Uterus (tissue), 3 donors: ENCODE measurements at regions not wholly inside any gene's neighbourhood (a gene's known extent, or its start where the extent isn't known, plus 50 kb on each side); places are given as distances from the start of the nearest gene placed in this dataset.

Experiments
- DNase-seq, 2 donors: peaks; one replicate each; pipeline ENCODE4 v3.0.0-alpha.2; 2019 to 2020
- H3K27ac ChIP-seq, 2 donors: fragments of 200-600 bp; sonication (generic); 1 replicate in 1 of 2; 2 replicates in 1 of 2; pipeline ENCODE4 v1.5.1; 2016 to 2018
- H3K27me3 ChIP-seq, 2 donors: fragments of 200-600 bp; sonication (generic); one replicate each; pipeline ENCODE4 v1.5.1; 2018 to 2019; ENCODE audit warnings: control low read depth in 1 of 2
- H3K36me3 ChIP-seq, 2 donors: fragments of 200-600 bp; sonication (generic); one replicate each; pipeline ENCODE4 v1.5.1; 2019; ENCODE audit warnings: control low read depth in 1 of 2
- H3K4me1 ChIP-seq, 2 donors: fragments of 200-600 bp; sonication (generic); one replicate each; pipeline ENCODE4 v1.5.1; 2018 to 2019; ENCODE audit warnings: control low read depth in 1 of 2
- H3K4me3 ChIP-seq, 2 donors: fragments of 200-600 bp; sonication (generic); 1 replicate in 1 of 2; 2 replicates in 1 of 2; pipeline ENCODE4 v1.5.1; 2018 to 2019; ENCODE audit warnings: mild to moderate bottlenecking in 1 of 2
- H3K9me3 ChIP-seq, 2 donors: fragments of 200-600 bp; sonication (generic); one replicate each; pipeline ENCODE4 v1.5.1; 2019; ENCODE audit warnings: control low read depth in 1 of 2
- CTCF ChIP-seq, 4 experiments: fragments of 200-600 bp in 2 of 4; fragments of 450-650 bp in 2 of 4; sonication (generic) in 2 of 4; IDR thresholded peaks; one replicate each; pipeline ENCODE4 v1.5.1; 2016 to 2019; ENCODE audit warnings: antibody characterized with exemption in 4 of 4, mild to moderate bottlenecking in 2 of 4, moderate library complexity in 1 of 4
- POLR2A ChIP-seq, 2 donors: fragments of 450-650 bp; IDR thresholded peaks; one replicate each; pipeline ENCODE4 v1.6.1; 2016; ENCODE audit warnings: antibody characterized with exemption in 2 of 2, mild to moderate bottlenecking in 1 of 2, moderate library complexity in 1 of 2
- intact Hi-C: fragments of 100-400 bp; cut with DNase I; formaldehyde crosslinking; loops from one replicate; pipeline ENCODE4 v1.15.1; 2023; ENCODE audit warnings: low total_unique reads
- donor health status: DM: yes; HTN: yes; CAD: no.

- H3K27ac ChIP-seq: no peak overlapping the region
- no peaks in the 10 kb centered on the region for H3K9me3 ChIP-seq
- H3K4me3 ChIP-seq: no peak overlapping the region
- H3K36me3 ChIP-seq: no peaks in the 10 kb centered on the region
- no peaks in the 10 kb centered on the region for H3K27me3 ChIP-seq
- no peaks in the 10 kb centered on the region for H3K4me1 ChIP-seq
- TF ChIP-seq CTCF (IDR thresholded peaks at IDR 0.05) (no peak), POLR2A (IDR thresholded peaks at IDR 0.05) (no peak)
- intact Hi-C loops: no loop called here
- no peak for DNase-seq
Measured at GRCh38 chr5:89280103-89281037, 397.4 kb upstream of the MEF2C start.

- no peak for DNase-seq
- intact Hi-C loops: no loop called here
- H3K27me3 ChIP-seq: no peaks in the 10 kb centered on the region
- TF ChIP-seq CTCF (IDR thresholded peaks at IDR 0.05): no peak
- TF ChIP-seq POLR2A (IDR thresholded peaks at IDR 0.05): no peak
- H3K27ac ChIP-seq: no peak overlapping the region
- no peaks in the 10 kb centered on the region for H3K36me3 ChIP-seq
- no peak overlapping the region for H3K4me3 ChIP-seq
- no peaks in the 10 kb centered on the region for H3K4me1 ChIP-seq
- H3K9me3 ChIP-seq: no peaks in the 10 kb centered on the region
Measured at GRCh38 chr5:89279391-89280036, 396.5 kb upstream of the MEF2C start.

- H3K36me3 ChIP-seq: no peaks in the 10 kb centered on the region
- no peaks in the 10 kb centered on the region for H3K27me3 ChIP-seq
- H3K9me3 ChIP-seq: no peaks in the 10 kb centered on the region
- H3K27ac ChIP-seq: no peak overlapping the region
- TF ChIP-seq CTCF (IDR thresholded peaks at IDR 0.05) (no peak), POLR2A (IDR thresholded peaks at IDR 0.05) (no peak)
- no peaks in the 10 kb centered on the region for H3K4me1 ChIP-seq
- DNase-seq: no peak
- intact Hi-C loops: no loop called here
- H3K4me3 ChIP-seq: no peak overlapping the region
Measured at GRCh38 chr5:89277816-89278215, 394.8 kb upstream of the MEF2C start.

GRCh38 chr5:89276566-89277305, 393.8 kb upstream of the MEF2C start:
- H3K4me1 ChIP-seq: no peaks in the 10 kb centered on the region
- no peak overlapping the region for H3K27ac ChIP-seq
- no peaks in the 10 kb centered on the region for H3K27me3 ChIP-seq
- no peak for DNase-seq
- H3K36me3 ChIP-seq: no peaks in the 10 kb centered on the region
- H3K9me3 ChIP-seq: no peaks in the 10 kb centered on the region
- no peak overlapping the region for H3K4me3 ChIP-seq
- TF ChIP-seq CTCF (IDR thresholded peaks at IDR 0.05) (no peak), POLR2A (IDR thresholded peaks at IDR 0.05) (no peak)
- intact Hi-C loops: no loop called here
